Colonic mucosa (tissue), 4 donors: ENCODE measurements at regions not wholly inside any gene's neighbourhood (a gene's known extent, or its start where the extent isn't known, plus 50 kb on each side); places are given as distances from the start of the nearest gene placed in this dataset.

Experiments used
- DNase-seq: peaks from one replicate; pipeline ENCODE4 v3.0.0-alpha.2; 2020
- H3K27ac ChIP-seq: fragments of 200-600 bp; one replicate; pipeline ENCODE4 v1.8.0; 2021
- H3K27me3 ChIP-seq: fragments of 200-600 bp; one replicate; pipeline ENCODE4 v1.8.0; 2021
- H3K36me3 ChIP-seq: fragments of 200-600 bp; one replicate; pipeline ENCODE4 v1.8.0; 2021
- H3K4me1 ChIP-seq: fragments of 200-600 bp; one replicate; pipeline ENCODE4 v1.8.0; 2021; ENCODE audit warnings: mild to moderate bottlenecking
- H3K4me3 ChIP-seq: fragments of 200-600 bp; one replicate; pipeline ENCODE4 v1.8.0; 2021
- H3K9ac ChIP-seq, 2 donors: one replicate each; pipeline ENCODE4 v1.7.0; 2013; ENCODE audit warnings: control low read depth in 2 of 2, low read depth in 2 of 2, low read length in 2 of 2
- H3K9me3 ChIP-seq: fragments of 200-600 bp; one replicate; pipeline ENCODE4 v1.8.0; 2021
- intact Hi-C: fragments of 100-400 bp; cut with DNase I; formaldehyde crosslinking; loops from one replicate; pipeline ENCODE4 v1.14.1; 2022
- TF ChIP-seq, protein P1 (sequence below): fragments of 200-600 bp; IDR thresholded peaks from one replicate; pipeline ENCODE4 v1.8.0; 2022; ENCODE audit warnings: antibody characterized with exemption, mild to moderate bottlenecking
- donor health status: healthy.
- donor health status: DM: no; HTN: no; CAD: no.
- donor health status: DM: no; HTN: no; CAD: no.

DNA sequence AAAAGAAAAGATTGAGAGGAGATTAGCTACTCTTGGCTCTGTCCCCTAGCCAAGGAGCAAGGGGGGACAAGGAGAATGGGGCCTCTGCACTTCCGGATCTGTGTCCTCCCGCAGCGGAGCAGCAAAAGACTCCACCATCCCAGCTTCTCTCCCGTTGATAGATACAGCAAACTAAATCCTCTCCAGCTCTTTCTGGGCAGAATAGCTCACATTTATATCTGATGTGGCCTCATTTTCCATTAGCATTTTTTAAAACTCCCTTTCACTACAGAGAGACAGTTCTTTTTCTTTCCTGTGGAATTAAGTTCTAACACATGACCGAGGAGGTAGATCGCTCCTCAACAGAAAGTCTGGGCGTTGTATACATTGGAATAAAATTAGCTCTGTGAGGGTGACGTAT lies 260.9 kb upstream of the SOX4 start:
- no peak for DNase-seq
- no peaks in the 10 kb centered on the region for H3K9me3 ChIP-seq
- H3K4me1 ChIP-seq = no peaks in the 10 kb centered on the region
- no peaks in the 10 kb centered on the region for H3K27me3 ChIP-seq
- no peak overlapping the region for H3K9ac ChIP-seq
- no peak overlapping the region for H3K4me3 ChIP-seq
- TF ChIP-seq, protein P1, sequence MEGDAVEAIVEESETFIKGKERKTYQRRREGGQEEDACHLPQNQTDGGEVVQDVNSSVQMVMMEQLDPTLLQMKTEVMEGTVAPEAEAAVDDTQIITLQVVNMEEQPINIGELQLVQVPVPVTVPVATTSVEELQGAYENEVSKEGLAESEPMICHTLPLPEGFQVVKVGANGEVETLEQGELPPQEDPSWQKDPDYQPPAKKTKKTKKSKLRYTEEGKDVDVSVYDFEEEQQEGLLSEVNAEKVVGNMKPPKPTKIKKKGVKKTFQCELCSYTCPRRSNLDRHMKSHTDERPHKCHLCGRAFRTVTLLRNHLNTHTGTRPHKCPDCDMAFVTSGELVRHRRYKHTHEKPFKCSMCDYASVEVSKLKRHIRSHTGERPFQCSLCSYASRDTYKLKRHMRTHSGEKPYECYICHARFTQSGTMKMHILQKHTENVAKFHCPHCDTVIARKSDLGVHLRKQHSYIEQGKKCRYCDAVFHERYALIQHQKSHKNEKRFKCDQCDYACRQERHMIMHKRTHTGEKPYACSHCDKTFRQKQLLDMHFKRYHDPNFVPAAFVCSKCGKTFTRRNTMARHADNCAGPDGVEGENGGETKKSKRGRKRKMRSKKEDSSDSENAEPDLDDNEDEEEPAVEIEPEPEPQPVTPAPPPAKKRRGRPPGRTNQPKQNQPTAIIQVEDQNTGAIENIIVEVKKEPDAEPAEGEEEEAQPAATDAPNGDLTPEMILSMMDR = no peak
- no peak overlapping the region for H3K27ac ChIP-seq
- intact Hi-C loops = no loop called here
- no peaks in the 10 kb centered on the region for H3K36me3 ChIP-seq

DNA sequence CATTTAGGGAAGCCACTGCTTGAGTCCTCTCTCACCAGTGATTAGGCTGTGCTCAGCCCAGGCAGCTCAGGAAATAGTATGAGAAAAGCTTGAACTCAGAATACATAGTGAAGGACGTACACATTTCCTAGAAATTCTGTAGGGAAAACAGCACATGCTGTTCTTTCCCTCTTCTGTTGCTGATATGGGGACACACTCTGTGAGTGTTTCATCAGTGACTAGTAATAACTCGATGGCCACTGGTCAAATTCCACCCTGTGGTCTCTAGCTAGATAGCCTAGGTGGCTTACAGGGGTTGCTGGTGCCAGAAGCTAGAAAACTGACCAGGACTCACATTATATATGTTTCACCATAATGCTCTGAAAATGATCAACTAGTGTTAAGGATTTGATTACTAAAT lies 259.8 kb upstream of the SOX4 start:
- intact Hi-C loops = no loop called here
- TF ChIP-seq, protein P1 = no peak
- H3K4me1 ChIP-seq = no peaks in the 10 kb centered on the region
- H3K27ac ChIP-seq = no peak overlapping the region
- no peak for DNase-seq
- no peaks in the 10 kb centered on the region for H3K36me3 ChIP-seq
- H3K4me3 ChIP-seq = no peak overlapping the region
- H3K9ac ChIP-seq = no peak overlapping the region
- H3K9me3 ChIP-seq = no peaks in the 10 kb centered on the region
- no peaks in the 10 kb centered on the region for H3K27me3 ChIP-seq

DNA sequence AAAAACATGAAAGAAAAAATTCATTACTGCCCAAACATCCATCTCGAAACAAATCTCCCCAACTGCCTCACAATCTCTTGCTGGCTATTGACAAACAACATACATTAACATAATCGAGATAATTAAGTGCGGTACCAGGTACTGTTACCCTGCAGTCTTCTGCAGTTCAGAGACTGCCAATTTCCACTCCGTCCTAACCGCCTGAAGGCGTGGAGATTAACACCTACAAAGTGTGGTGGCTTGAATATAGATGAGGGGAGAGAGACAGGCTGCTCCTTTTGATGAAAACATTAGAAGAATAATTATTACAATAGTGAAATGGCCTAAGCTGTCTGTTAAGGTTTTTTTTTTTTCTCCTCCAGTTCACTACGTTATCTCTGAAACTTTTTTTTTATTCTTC lies 258.9 kb upstream of the SOX4 start:
- TF ChIP-seq, protein P1 = no peak
- intact Hi-C loops = no loop called here
- H3K4me1 ChIP-seq = no peaks in the 10 kb centered on the region

DNA sequence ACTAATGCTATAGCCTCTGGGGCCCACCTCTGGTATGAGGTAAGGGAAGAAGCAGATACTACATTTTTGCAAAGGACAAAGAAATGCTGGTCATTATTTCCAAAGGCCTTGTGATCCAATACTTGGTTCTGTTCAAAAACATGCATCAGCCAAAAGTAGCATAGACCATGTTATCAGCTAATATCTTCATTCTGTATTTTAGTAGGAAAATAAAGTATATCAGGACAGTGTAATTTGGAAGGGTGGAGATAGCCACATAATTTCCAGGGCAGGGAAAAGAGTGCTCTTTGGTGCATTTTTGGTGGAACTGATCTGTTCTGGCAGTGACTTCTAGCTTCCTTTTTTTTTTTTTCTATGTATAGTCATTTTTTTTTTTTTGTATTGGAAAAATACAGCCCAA lies 258.0 kb upstream of the SOX4 start:
- no peaks in the 10 kb centered on the region for H3K36me3 ChIP-seq
- intact Hi-C loops = no loop called here
- H3K27me3 ChIP-seq = no peaks in the 10 kb centered on the region
- TF ChIP-seq, protein P1 = no peak
- no peaks in the 10 kb centered on the region for H3K9me3 ChIP-seq
- H3K27ac ChIP-seq = no peak overlapping the region
- no peak for DNase-seq
- no peak overlapping the region for H3K4me3 ChIP-seq
- H3K9ac ChIP-seq = no peak overlapping the region
- no peaks in the 10 kb centered on the region for H3K4me1 ChIP-seq

More for the DNA sequence above, 258.9 kb upstream of the SOX4 start:
- H3K27me3 ChIP-seq = no peaks in the 10 kb centered on the region
- no peak overlapping the region for H3K9ac ChIP-seq
- no peaks in the 10 kb centered on the region for H3K36me3 ChIP-seq
- no peak overlapping the region for H3K4me3 ChIP-seq
- no peak overlapping the region for H3K27ac ChIP-seq
- H3K9me3 ChIP-seq = no peaks in the 10 kb centered on the region
- DNase-seq = no peak

DNA sequence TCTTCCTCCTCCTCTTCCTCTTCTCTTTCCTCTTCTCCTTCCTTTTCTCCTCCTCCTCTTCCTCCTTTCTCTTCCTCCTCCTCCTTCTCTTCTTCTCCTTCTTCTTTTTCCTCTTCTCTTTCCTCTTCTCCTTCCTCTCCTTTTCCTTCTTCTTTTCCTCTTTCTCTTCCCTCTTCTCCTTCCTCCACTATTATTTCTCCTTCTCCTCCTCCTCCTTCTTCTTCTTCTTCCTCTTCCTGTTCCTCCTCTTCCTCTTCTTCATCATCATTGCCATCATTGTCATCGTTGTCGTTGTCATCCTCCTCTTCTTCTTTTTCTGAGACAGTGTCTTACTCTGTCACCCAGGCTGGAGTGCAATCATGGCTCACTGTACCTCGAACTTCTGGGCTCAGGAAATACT lies 256.3 kb upstream of the SOX4 start:
- DNase-seq = no peak
- no peaks in the 10 kb centered on the region for H3K9me3 ChIP-seq
- H3K4me3 ChIP-seq = no peak overlapping the region
- H3K9ac ChIP-seq = no peak overlapping the region
- no peaks in the 10 kb centered on the region for H3K36me3 ChIP-seq
- no peaks in the 10 kb centered on the region for H3K4me1 ChIP-seq
- H3K27me3 ChIP-seq = no peaks in the 10 kb centered on the region
- intact Hi-C loops = no loop called here
- TF ChIP-seq, protein P1 = no peak
- no peak overlapping the region for H3K27ac ChIP-seq

DNA sequence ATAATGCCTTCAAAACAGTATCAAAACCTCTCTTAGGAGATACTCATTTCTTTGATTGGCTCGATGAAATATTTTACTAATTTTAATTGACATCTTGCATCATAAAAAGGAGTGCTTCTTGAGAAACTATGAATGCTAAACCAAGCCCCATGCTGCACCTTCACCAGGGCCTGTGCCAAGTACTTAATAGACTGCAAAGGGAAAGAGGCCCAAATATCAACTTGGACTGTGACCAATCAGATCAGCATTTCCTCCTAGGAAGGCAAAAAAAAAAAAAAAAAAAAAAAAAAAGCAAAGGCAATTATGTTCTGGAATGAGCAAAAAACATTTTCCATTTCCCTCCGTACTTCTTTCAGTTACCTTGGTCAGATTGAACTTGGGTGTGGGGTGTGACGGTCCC lies 253.0 kb upstream of the SOX4 start:
- Histone ChIP-seq H3K4me3 (no peak overlapping the region), H3K36me3 (no peaks in the 10 kb centered on the region), H3K9ac (no peak overlapping the region), H3K9me3 (no peaks in the 10 kb centered on the region), H3K27ac (no peak overlapping the region), H3K4me1 (no peaks in the 10 kb centered on the region), H3K27me3 (no peaks in the 10 kb centered on the region)
- TF ChIP-seq, protein P1 = no peak
- DNase-seq = no peak
- intact Hi-C loops = no loop called here
